Glomerular endothelial cell (primary cell): ENCODE measurements at regions not wholly inside any gene's neighbourhood (a gene's known extent, or its start where the extent isn't known, plus 50 kb on each side); places are given as distances from the start of the nearest gene placed in this dataset.
"Not testable (repeated sequence)": the region's sequence is repeated elsewhere in the genome, so short reads cannot be mapped to it uniquely, and the experiment has no call there.

Source experiments
- DNase-seq: peaks from one replicate; pipeline ENCODE4 v3.0.0-alpha.2; 2011; ENCODE audit warnings: low read depth, low spot score; ENCODE audit errors: extremely low read depth

- no peak for DNase-seq
Observed at GRCh38 chr7:131869169-131869844, 312.9 kb upstream of the PODXL start.

GRCh38 chr7:131867461-131867860 lies 311.0 kb upstream of the PODXL start:
- DNase-seq: no peak

GRCh38 chr7:131865911-131866310 lies 309.5 kb upstream of the PODXL start:
- DNase-seq: no peak

- peak; percentile 29 for DNase-seq
Observed at GRCh38 chr7:131861620-131862346, 305.4 kb upstream of the PODXL start.

GRCh38 chr7:131859147-131859821 lies 302.9 kb upstream of the PODXL start:
- peak; percentile 33 for DNase-seq

GRCh38 chr7:131858611-131859010 lies 302.2 kb upstream of the PODXL start:
- DNase-seq: no peak

- no peak for DNase-seq
Observed at GRCh38 chr7:131849472-131849871, 293.0 kb upstream of the PODXL start.

GRCh38 chr7:131848033-131848432 lies 291.6 kb upstream of the PODXL start:
- no peak for DNase-seq

GRCh38 chr7:131845573-131846314 lies 289.3 kb upstream of the PODXL start:
- no peak for DNase-seq

- no peak for DNase-seq
Observed at GRCh38 chr7:131844369-131844768, 287.9 kb upstream of the PODXL start.

GRCh38 chr7:131843898-131844331 lies 287.5 kb upstream of the PODXL start:
- DNase-seq: no peak

- DNase-seq: no peak
Observed at GRCh38 chr7:131839967-131840690, 283.7 kb upstream of the PODXL start.

- DNase-seq: no peak
Observed at GRCh38 chr7:131836733-131837132, 280.3 kb upstream of the PODXL start.

GRCh38 chr7:131835141-131835540 lies 278.7 kb upstream of the PODXL start:
- DNase-seq: no peak

- DNase-seq: no peak
Observed at GRCh38 chr7:131830681-131831080, 274.3 kb upstream of the PODXL start.

GRCh38 chr7:131829947-131830558 lies 273.6 kb upstream of the PODXL start:
- DNase-seq: no peak

GRCh38 chr7:131827421-131827820 lies 271.0 kb upstream of the PODXL start:
- DNase-seq: no peak

GRCh38 chr7:131826960-131827359 lies 270.5 kb upstream of the PODXL start:
- DNase-seq: no peak

- not testable (repeated sequence) for DNase-seq
Observed at GRCh38 chr7:131823961-131824440, 267.6 kb upstream of the PODXL start.

- DNase-seq: no peak
Observed at GRCh38 chr7:131819891-131820290, 263.5 kb upstream of the PODXL start.
